Activated naive CD4-positive, alpha-beta T cell treated with anti-CD3 and anti-CD28 coated beads, Interleukin-2, amount 50 U/mL, for 24 hours (primary cell): ENCODE measurements at regions not wholly inside any gene's neighbourhood (a gene's known extent, or its start where the extent isn't known, plus 50 kb on each side); places are given as distances from the start of the nearest gene placed in this dataset.

ENCODE experiments used
- H3K27ac Mint-ChIP-seq: one replicate; pipeline ENCODE4 v1.8.0; 2021; ENCODE audit warnings: mild to moderate bottlenecking, mixed read lengths
- H3K27me3 Mint-ChIP-seq: one replicate; pipeline ENCODE4 v1.8.0; 2021; ENCODE audit warnings: mixed read lengths
- H3K36me3 Mint-ChIP-seq: one replicate; pipeline ENCODE4 v1.8.0; 2021; ENCODE audit warnings: mixed read lengths
- H3K4me1 Mint-ChIP-seq: one replicate; pipeline ENCODE4 v1.8.0; 2021; ENCODE audit warnings: mixed read lengths
- H3K4me3 Mint-ChIP-seq: one replicate; pipeline ENCODE4 v1.8.0; 2021; ENCODE audit warnings: mild to moderate bottlenecking, mixed read lengths
- H3K9me3 Mint-ChIP-seq: one replicate; pipeline ENCODE4 v1.8.0; 2021; ENCODE audit warnings: mixed read lengths

GRCh38 chr5:71961786-71962185, 145.5 kb upstream of the MAP1B start:
- Mint-ChIP-seq H3K27me3 (peaks cover 1% of the 10 kb centered on the region), H3K27ac (no peak overlapping the region)

GRCh38 chr5:71969460-71969859, 137.8 kb upstream of the MAP1B start:
- Mint-ChIP-seq H3K9me3 (no peaks in the 10 kb centered on the region), H3K4me3 (no peak overlapping the region), H3K27me3 (peaks cover 1% of the 10 kb centered on the region), H3K36me3 (no peaks in the 10 kb centered on the region), H3K4me1 (no peaks in the 10 kb centered on the region), H3K27ac (no peak overlapping the region)

More at GRCh38 chr5:71961786-71962185, 145.5 kb upstream of the MAP1B start:
- Mint-ChIP-seq H3K4me1 (no peaks in the 10 kb centered on the region), H3K9me3 (no peaks in the 10 kb centered on the region), H3K36me3 (no peaks in the 10 kb centered on the region), H3K4me3 (no peak overlapping the region)

GRCh38 chr5:71971862-71972261, 135.4 kb upstream of the MAP1B start:
- no peak overlapping the region for H3K27ac Mint-ChIP-seq
- H3K36me3 Mint-ChIP-seq, result no peaks in the 10 kb centered on the region
- no peak overlapping the region for H3K4me3 Mint-ChIP-seq
- no peaks in the 10 kb centered on the region for H3K9me3 Mint-ChIP-seq
- peaks cover 1% of the 10 kb centered on the region for H3K27me3 Mint-ChIP-seq
- no peaks in the 10 kb centered on the region for H3K4me1 Mint-ChIP-seq

GRCh38 chr5:71972777-71973473, 134.3 kb upstream of the MAP1B start:
- H3K27ac Mint-ChIP-seq, result no peak overlapping the region
- no peaks in the 10 kb centered on the region for H3K4me1 Mint-ChIP-seq
- H3K4me3 Mint-ChIP-seq, result no peak overlapping the region
- H3K36me3 Mint-ChIP-seq, result no peaks in the 10 kb centered on the region
- peaks cover 1% of the 10 kb centered on the region for H3K27me3 Mint-ChIP-seq
- H3K9me3 Mint-ChIP-seq, result no peaks in the 10 kb centered on the region

GRCh38 chr5:71973563-71973962, 133.7 kb upstream of the MAP1B start:
- Mint-ChIP-seq H3K4me1 (no peaks in the 10 kb centered on the region), H3K36me3 (no peaks in the 10 kb centered on the region), H3K27ac (no peak overlapping the region), H3K27me3 (peaks cover 1% of the 10 kb centered on the region), H3K9me3 (no peaks in the 10 kb centered on the region), H3K4me3 (no peak overlapping the region)

- H3K36me3 Mint-ChIP-seq, result no peaks in the 10 kb centered on the region
- H3K27me3 Mint-ChIP-seq, result peaks cover 1% of the 10 kb centered on the region
- H3K4me3 Mint-ChIP-seq, result no peak overlapping the region
- H3K9me3 Mint-ChIP-seq, result no peaks in the 10 kb centered on the region
- H3K27ac Mint-ChIP-seq, result no peak overlapping the region
- no peaks in the 10 kb centered on the region for H3K4me1 Mint-ChIP-seq
Measured at GRCh38 chr5:71974165-71974564, 133.1 kb upstream of the MAP1B start.

GRCh38 chr5:71974622-71975021, 132.7 kb upstream of the MAP1B start:
- Mint-ChIP-seq H3K4me1 (no peaks in the 10 kb centered on the region), H3K36me3 (no peaks in the 10 kb centered on the region), H3K4me3 (no peak overlapping the region), H3K27ac (no peak overlapping the region), H3K27me3 (no peaks in the 10 kb centered on the region), H3K9me3 (no peaks in the 10 kb centered on the region)

GRCh38 chr5:71976449-71976848, 130.8 kb upstream of the MAP1B start:
- Mint-ChIP-seq H3K27ac (no peak overlapping the region), H3K4me1 (no peaks in the 10 kb centered on the region), H3K4me3 (no peak overlapping the region), H3K27me3 (no peaks in the 10 kb centered on the region), H3K9me3 (no peaks in the 10 kb centered on the region), H3K36me3 (no peaks in the 10 kb centered on the region)

GRCh38 chr5:71977311-71977710, 130.0 kb upstream of the MAP1B start:
- H3K9me3 Mint-ChIP-seq, result peaks cover 6% of the 10 kb centered on the region
- H3K4me3 Mint-ChIP-seq, result no peak overlapping the region
- no peaks in the 10 kb centered on the region for H3K27me3 Mint-ChIP-seq
- no peaks in the 10 kb centered on the region for H3K4me1 Mint-ChIP-seq
- H3K36me3 Mint-ChIP-seq, result no peaks in the 10 kb centered on the region
- H3K27ac Mint-ChIP-seq, result no peak overlapping the region

GRCh38 chr5:71978216-71978615, 129.1 kb upstream of the MAP1B start:
- Mint-ChIP-seq H3K9me3 (peaks cover 15% of the 10 kb centered on the region), H3K4me1 (no peaks in the 10 kb centered on the region), H3K36me3 (no peaks in the 10 kb centered on the region), H3K27me3 (no peaks in the 10 kb centered on the region), H3K4me3 (no peak overlapping the region), H3K27ac (no peak overlapping the region)

GRCh38 chr5:71982717-71983395, 124.4 kb upstream of the MAP1B start:
- H3K27me3 Mint-ChIP-seq, result peaks cover 4% of the 10 kb centered on the region
- H3K4me1 Mint-ChIP-seq, result no peaks in the 10 kb centered on the region
- no peaks in the 10 kb centered on the region for H3K36me3 Mint-ChIP-seq
- no peak overlapping the region for H3K27ac Mint-ChIP-seq
- no peak overlapping the region for H3K4me3 Mint-ChIP-seq
- peaks cover 18% of the 10 kb centered on the region for H3K9me3 Mint-ChIP-seq

GRCh38 chr5:71986101-71986500, 121.2 kb upstream of the MAP1B start:
- no peak overlapping the region for H3K4me3 Mint-ChIP-seq
- H3K36me3 Mint-ChIP-seq, result no peaks in the 10 kb centered on the region
- H3K27ac Mint-ChIP-seq, result no peak overlapping the region
- H3K9me3 Mint-ChIP-seq, result peaks cover 18% of the 10 kb centered on the region
- H3K27me3 Mint-ChIP-seq, result peaks cover 11% of the 10 kb centered on the region
- H3K4me1 Mint-ChIP-seq, result no peaks in the 10 kb centered on the region

GRCh38 chr5:71988808-71989207, 118.5 kb upstream of the MAP1B start:
- Mint-ChIP-seq H3K4me1 (no peaks in the 10 kb centered on the region), H3K9me3 (no peaks in the 10 kb centered on the region), H3K36me3 (no peaks in the 10 kb centered on the region), H3K27me3 (peaks cover 10% of the 10 kb centered on the region), H3K4me3 (no peak overlapping the region), H3K27ac (no peak overlapping the region)

- Mint-ChIP-seq H3K4me3 (no peak overlapping the region), H3K9me3 (no peaks in the 10 kb centered on the region), H3K27ac (no peak overlapping the region), H3K27me3 (peaks cover 9% of the 10 kb centered on the region), H3K36me3 (no peaks in the 10 kb centered on the region), H3K4me1 (no peaks in the 10 kb centered on the region)
Measured at GRCh38 chr5:71993600-71993999, 113.7 kb upstream of the MAP1B start.

GRCh38 chr5:71996789-71997188, 110.5 kb upstream of the MAP1B start:
- H3K9me3 Mint-ChIP-seq, result no peaks in the 10 kb centered on the region
- no peak overlapping the region for H3K4me3 Mint-ChIP-seq
- peaks cover 2% of the 10 kb centered on the region for H3K27me3 Mint-ChIP-seq
- H3K27ac Mint-ChIP-seq, result no peak overlapping the region
- H3K36me3 Mint-ChIP-seq, result no peaks in the 10 kb centered on the region
- H3K4me1 Mint-ChIP-seq, result no peaks in the 10 kb centered on the region

- H3K27ac Mint-ChIP-seq, result no peak overlapping the region
- H3K4me1 Mint-ChIP-seq, result no peaks in the 10 kb centered on the region
- H3K36me3 Mint-ChIP-seq, result no peaks in the 10 kb centered on the region
- H3K9me3 Mint-ChIP-seq, result no peaks in the 10 kb centered on the region
- peaks cover 7% of the 10 kb centered on the region for H3K27me3 Mint-ChIP-seq
- no peak overlapping the region for H3K4me3 Mint-ChIP-seq
Measured at GRCh38 chr5:71998746-71999145, 108.5 kb upstream of the MAP1B start.
